ENCODE measurements at regions not wholly inside any gene's neighbourhood (a gene's known extent, or its start where the extent isn't known, plus 50 kb on each side); places are given as distances from the start of the nearest gene placed in this dataset.

DNA sequence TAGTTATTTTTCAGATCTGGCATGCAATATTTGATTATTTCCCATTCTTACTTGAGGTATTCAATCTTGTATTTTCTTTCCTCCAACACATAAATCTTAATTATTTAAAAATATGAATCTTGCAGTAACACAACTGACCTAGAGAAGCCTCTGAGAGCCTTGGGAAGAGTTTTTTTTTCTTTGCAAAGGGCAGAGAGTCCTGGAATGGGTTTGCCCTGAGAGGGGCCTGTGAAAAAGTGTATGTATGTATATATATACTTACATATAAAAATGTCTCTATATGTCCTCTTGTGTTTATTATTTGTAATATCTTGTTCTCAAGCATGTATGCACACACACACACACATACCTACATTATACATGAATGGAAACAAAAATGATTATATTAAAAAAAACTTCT, 801.2 kb upstream of the SLITRK1 start:
- no peak overlapping the region for H3K4me3 Mint-ChIP-seq
- no peaks in the 10 kb centered on the region for H3F3A ChIP-seq (replicated peaks; ENCODE audit: low read depth)
- no peaks in the 10 kb centered on the region for H3K27me3 ChIP-seq (ENCODE audit: insufficient read depth)
- peaks cover 9% of the 10 kb centered on the region; the same call in 2 of the 3 replicates for H3K9me3 Mint-ChIP-seq
- no peaks in the 10 kb centered on the region for H3K36me3 Mint-ChIP-seq (ENCODE audit: low read depth)
- TF ChIP-seq CREB1 (CRISPR knock-in tag; IDR thresholded peaks at IDR 0.05; ENCODE audit: low read depth) (no peak), ZNF114 (CRISPR knock-in tag; IDR thresholded peaks at IDR 0.05) (no peak), EZH2phosphoT487 (IDR thresholded peaks at IDR 0.05; ENCODE audit: unreplicated experiment) (no peak), NANOG (IDR thresholded peaks at IDR 0.05; ENCODE audit: borderline replicate concordance) (no peak), ZNF331 (CRISPR knock-in tag; IDR thresholded peaks at IDR 0.05; ENCODE audit: low read depth) (no peak), STAT1 (IDR thresholded peaks at IDR 0.05; ENCODE audit: unreplicated experiment) (no peak), EZH2 (IDR thresholded peaks at IDR 0.05; ENCODE audit: low read depth, unreplicated experiment) (no peak), POLR2AphosphoS5 (IDR thresholded peaks at IDR 0.05; ENCODE audit: low read depth) (no peak)
- TF ChIP-seq, protein P1, sequence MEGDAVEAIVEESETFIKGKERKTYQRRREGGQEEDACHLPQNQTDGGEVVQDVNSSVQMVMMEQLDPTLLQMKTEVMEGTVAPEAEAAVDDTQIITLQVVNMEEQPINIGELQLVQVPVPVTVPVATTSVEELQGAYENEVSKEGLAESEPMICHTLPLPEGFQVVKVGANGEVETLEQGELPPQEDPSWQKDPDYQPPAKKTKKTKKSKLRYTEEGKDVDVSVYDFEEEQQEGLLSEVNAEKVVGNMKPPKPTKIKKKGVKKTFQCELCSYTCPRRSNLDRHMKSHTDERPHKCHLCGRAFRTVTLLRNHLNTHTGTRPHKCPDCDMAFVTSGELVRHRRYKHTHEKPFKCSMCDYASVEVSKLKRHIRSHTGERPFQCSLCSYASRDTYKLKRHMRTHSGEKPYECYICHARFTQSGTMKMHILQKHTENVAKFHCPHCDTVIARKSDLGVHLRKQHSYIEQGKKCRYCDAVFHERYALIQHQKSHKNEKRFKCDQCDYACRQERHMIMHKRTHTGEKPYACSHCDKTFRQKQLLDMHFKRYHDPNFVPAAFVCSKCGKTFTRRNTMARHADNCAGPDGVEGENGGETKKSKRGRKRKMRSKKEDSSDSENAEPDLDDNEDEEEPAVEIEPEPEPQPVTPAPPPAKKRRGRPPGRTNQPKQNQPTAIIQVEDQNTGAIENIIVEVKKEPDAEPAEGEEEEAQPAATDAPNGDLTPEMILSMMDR (conservative IDR thresholded peaks at IDR 0.05; ENCODE audit: low read depth in 2 of 2): no peak
- TF ChIP-seq, protein P2, sequence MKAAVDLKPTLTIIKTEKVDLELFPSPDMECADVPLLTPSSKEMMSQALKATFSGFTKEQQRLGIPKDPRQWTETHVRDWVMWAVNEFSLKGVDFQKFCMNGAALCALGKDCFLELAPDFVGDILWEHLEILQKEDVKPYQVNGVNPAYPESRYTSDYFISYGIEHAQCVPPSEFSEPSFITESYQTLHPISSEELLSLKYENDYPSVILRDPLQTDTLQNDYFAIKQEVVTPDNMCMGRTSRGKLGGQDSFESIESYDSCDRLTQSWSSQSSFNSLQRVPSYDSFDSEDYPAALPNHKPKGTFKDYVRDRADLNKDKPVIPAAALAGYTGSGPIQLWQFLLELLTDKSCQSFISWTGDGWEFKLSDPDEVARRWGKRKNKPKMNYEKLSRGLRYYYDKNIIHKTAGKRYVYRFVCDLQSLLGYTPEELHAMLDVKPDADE (IDR thresholded peaks at IDR 0.05): no peak
- TF ChIP-seq, protein P3, sequence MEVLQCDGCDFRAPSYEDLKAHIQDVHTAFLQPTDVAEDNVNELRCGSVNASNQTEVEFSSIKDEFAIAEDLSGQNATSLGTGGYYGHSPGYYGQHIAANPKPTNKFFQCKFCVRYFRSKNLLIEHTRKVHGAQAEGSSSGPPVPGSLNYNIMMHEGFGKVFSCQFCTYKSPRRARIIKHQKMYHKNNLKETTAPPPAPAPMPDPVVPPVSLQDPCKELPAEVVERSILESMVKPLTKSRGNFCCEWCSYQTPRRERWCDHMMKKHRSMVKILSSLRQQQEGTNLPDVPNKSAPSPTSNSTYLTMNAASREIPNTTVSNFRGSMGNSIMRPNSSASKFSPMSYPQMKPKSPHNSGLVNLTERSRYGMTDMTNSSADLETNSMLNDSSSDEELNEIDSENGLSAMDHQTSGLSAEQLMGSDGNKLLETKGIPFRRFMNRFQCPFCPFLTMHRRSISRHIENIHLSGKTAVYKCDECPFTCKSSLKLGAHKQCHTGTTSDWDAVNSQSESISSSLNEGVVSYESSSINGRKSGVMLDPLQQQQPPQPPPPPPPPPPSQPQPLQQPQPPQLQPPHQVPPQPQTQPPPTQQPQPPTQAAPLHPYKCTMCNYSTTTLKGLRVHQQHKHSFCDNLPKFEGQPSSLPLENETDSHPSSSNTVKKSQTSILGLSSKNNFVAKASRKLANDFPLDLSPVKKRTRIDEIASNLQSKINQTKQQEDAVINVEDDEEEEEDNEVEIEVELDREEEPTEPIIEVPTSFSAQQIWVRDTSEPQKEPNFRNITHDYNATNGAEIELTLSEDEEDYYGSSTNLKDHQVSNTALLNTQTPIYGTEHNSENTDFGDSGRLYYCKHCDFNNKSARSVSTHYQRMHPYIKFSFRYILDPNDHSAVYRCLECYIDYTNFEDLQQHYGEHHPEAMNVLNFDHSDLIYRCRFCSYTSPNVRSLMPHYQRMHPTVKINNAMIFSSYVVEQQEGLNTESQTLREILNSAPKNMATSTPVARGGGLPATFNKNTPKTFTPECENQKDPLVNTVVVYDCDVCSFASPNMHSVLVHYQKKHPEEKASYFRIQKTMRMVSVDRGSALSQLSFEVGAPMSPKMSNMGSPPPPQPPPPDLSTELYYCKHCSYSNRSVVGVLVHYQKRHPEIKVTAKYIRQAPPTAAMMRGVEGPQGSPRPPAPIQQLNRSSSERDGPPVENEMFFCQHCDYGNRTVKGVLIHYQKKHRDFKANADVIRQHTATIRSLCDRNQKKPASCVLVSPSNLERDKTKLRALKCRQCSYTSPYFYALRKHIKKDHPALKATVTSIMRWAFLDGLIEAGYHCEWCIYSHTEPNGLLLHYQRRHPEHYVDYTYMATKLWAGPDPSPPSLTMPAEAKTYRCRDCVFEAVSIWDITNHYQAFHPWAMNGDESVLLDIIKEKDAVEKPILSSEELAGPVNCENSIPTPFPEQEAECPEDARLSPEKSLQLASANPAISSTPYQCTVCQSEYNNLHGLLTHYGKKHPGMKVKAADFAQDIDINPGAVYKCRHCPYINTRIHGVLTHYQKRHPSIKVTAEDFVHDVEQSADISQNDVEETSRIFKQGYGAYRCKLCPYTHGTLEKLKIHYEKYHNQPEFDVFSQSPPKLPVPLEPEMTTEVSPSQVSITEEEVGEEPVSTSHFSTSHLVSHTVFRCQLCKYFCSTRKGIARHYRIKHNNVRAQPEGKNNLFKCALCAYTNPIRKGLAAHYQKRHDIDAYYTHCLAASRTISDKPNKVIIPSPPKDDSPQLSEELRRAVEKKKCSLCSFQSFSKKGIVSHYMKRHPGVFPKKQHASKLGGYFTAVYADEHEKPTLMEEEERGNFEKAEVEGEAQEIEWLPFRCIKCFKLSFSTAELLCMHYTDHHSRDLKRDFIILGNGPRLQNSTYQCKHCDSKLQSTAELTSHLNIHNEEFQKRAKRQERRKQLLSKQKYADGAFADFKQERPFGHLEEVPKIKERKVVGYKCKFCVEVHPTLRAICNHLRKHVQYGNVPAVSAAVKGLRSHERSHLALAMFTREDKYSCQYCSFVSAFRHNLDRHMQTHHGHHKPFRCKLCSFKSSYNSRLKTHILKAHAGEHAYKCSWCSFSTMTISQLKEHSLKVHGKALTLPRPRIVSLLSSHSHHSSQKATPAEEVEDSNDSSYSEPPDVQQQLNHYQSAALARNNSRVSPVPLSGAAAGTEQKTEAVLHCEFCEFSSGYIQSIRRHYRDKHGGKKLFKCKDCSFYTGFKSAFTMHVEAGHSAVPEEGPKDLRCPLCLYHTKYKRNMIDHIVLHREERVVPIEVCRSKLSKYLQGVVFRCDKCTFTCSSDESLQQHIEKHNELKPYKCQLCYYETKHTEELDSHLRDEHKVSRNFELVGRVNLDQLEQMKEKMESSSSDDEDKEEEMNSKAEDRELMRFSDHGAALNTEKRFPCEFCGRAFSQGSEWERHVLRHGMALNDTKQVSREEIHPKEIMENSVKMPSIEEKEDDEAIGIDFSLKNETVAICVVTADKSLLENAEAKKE (CRISPR knock-in tag; IDR thresholded peaks at IDR 0.05): no peak
- TF ChIP-seq, protein P4, sequence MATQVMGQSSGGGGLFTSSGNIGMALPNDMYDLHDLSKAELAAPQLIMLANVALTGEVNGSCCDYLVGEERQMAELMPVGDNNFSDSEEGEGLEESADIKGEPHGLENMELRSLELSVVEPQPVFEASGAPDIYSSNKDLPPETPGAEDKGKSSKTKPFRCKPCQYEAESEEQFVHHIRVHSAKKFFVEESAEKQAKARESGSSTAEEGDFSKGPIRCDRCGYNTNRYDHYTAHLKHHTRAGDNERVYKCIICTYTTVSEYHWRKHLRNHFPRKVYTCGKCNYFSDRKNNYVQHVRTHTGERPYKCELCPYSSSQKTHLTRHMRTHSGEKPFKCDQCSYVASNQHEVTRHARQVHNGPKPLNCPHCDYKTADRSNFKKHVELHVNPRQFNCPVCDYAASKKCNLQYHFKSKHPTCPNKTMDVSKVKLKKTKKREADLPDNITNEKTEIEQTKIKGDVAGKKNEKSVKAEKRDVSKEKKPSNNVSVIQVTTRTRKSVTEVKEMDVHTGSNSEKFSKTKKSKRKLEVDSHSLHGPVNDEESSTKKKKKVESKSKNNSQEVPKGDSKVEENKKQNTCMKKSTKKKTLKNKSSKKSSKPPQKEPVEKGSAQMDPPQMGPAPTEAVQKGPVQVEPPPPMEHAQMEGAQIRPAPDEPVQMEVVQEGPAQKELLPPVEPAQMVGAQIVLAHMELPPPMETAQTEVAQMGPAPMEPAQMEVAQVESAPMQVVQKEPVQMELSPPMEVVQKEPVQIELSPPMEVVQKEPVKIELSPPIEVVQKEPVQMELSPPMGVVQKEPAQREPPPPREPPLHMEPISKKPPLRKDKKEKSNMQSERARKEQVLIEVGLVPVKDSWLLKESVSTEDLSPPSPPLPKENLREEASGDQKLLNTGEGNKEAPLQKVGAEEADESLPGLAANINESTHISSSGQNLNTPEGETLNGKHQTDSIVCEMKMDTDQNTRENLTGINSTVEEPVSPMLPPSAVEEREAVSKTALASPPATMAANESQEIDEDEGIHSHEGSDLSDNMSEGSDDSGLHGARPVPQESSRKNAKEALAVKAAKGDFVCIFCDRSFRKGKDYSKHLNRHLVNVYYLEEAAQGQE (IDR thresholded peaks at IDR 0.05; ENCODE audit: unreplicated experiment): no peak
- ATAC-seq (no peak), DNase-seq (ENCODE audit: low spot score) (no peak)
- H2AFZ ChIP-seq: no peak overlapping the region
- H4K20me1 ChIP-seq (replicated peaks; ENCODE audit: insufficient read depth): no peaks in the 10 kb centered on the region
- no peaks in the 10 kb centered on the region for H3K27me3 Mint-ChIP-seq (ENCODE audit: insufficient read depth, low read depth, poor library complexity)
- H3K4me1 ChIP-seq (ENCODE audit: insufficient read depth): no peaks in the 10 kb centered on the region
- no peaks in the 10 kb centered on the region for H3K36me3 ChIP-seq (ENCODE audit: insufficient read depth)
- no peak overlapping the region for H3K27ac Mint-ChIP-seq
- no peak overlapping the region for H3K27ac ChIP-seq (ENCODE audit: low read depth)
- H3K4me1 Mint-ChIP-seq: no peaks in the 10 kb centered on the region
- no peaks in the 10 kb centered on the region for H3K79me2 ChIP-seq (replicated peaks; ENCODE audit: insufficient read depth)
- H3K4me3 ChIP-seq: no peak overlapping the region
- no peaks in the 10 kb centered on the region for H3K9me2 ChIP-seq (ENCODE audit: insufficient read depth)
- H3K4me2 ChIP-seq: no peak overlapping the region
